RWPE1 (cell line): ENCODE measurements at regions not wholly inside any gene's neighbourhood (a gene's known extent, or its start where the extent isn't known, plus 50 kb on each side); places are given as distances from the start of the nearest gene placed in this dataset.

ENCODE experiments used
- CTCF ChIA-PET: fragments of 350-600 bp; sonication (Branson Sonifier 250); formaldehyde crosslinking; extraction: SDS; loops from one replicate; lab custom pipeline; 2021; lab: Yijun Ruan, JAX
- POLR2A ChIA-PET: fragments of 400-600 bp; formaldehyde crosslinking; extraction: SDS; loops from one replicate; lab custom pipeline; 2020; ENCODE audit warnings: antibody characterized with exemption; ENCODE audit not compliant: low non-redundant PET; lab: Yijun Ruan, JAX
- DNase-seq: peaks from one replicate; pipeline ENCODE4 v3.0.0; 2012; ENCODE audit warnings: low spot score
- H3K27ac ChIP-seq: fragments of 450-650 bp; 2 replicates; pipeline ENCODE4 v1.5.1; 2017
- TF ChIP-seq, protein P1 (sequence below): fragments of 450-650 bp; conservative IDR thresholded peaks from 2 replicates; pipeline ENCODE4 v1.5.1; 2017; ENCODE audit warnings: low read depth, mild to moderate bottlenecking

- no peak for DNase-seq
- H3K27ac ChIP-seq, result no peak overlapping the region
- ChIA-PET POLR2A (no interaction called here), CTCF (no interaction called here)
- TF ChIP-seq, protein P1, sequence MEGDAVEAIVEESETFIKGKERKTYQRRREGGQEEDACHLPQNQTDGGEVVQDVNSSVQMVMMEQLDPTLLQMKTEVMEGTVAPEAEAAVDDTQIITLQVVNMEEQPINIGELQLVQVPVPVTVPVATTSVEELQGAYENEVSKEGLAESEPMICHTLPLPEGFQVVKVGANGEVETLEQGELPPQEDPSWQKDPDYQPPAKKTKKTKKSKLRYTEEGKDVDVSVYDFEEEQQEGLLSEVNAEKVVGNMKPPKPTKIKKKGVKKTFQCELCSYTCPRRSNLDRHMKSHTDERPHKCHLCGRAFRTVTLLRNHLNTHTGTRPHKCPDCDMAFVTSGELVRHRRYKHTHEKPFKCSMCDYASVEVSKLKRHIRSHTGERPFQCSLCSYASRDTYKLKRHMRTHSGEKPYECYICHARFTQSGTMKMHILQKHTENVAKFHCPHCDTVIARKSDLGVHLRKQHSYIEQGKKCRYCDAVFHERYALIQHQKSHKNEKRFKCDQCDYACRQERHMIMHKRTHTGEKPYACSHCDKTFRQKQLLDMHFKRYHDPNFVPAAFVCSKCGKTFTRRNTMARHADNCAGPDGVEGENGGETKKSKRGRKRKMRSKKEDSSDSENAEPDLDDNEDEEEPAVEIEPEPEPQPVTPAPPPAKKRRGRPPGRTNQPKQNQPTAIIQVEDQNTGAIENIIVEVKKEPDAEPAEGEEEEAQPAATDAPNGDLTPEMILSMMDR, result no peak
These were observed 764.8 kb downstream of the RNF144A start for GRCh38 chr2:7681881-7682461.

GRCh38 chr2:7683196-7683595 is 766.0 kb downstream of the RNF144A start:
- no peak overlapping the region for H3K27ac ChIP-seq
- DNase-seq, result no peak
- ChIA-PET CTCF (no interaction called here), POLR2A (no interaction called here)
- TF ChIP-seq, protein P1, result no peak

GRCh38 chr2:7683708-7684107 is 766.5 kb downstream of the RNF144A start:
- TF ChIP-seq, protein P1, result no peak
- ChIA-PET POLR2A (no interaction called here), CTCF (no interaction called here)
- H3K27ac ChIP-seq, result no peak overlapping the region
- no peak for DNase-seq

DNA sequence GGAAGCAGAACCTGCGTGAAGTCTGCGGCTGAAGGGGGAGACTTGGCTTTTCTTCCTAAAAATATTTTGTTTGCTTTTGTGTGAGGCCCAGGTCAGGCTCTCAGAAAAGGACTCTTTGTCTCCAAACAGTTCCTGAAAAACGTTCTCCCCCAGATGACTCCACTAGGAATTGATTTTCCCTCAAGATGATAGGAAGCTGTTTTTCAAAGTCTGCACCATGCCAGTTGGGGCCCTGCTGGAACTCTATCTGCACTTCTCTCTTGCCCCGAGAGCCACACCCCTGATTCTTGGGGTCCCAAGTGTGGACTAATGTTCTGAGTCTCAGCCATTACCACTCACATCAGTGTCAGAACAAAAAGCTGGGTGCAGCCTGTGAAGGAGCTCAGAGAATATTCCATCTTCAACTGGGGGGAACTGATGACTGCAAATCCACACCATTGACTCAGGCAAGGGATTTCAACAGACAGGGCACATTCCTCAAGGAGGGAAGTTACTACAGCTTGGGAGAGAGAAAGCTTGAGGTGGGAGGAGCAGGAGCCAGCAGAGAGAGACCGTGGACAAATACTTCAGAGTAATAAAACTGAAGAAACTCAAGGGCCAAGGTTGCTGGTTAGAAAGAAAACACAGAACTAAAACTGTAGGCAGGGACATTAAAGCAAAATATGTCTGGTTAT is 768.3 kb downstream of the RNF144A start:
- no peak overlapping the region for H3K27ac ChIP-seq
- DNase-seq, result no peak
- POLR2A ChIA-PET, result no interaction called here
- CTCF ChIA-PET, result no interaction called here
- TF ChIP-seq, protein P1, result no peak

DNA sequence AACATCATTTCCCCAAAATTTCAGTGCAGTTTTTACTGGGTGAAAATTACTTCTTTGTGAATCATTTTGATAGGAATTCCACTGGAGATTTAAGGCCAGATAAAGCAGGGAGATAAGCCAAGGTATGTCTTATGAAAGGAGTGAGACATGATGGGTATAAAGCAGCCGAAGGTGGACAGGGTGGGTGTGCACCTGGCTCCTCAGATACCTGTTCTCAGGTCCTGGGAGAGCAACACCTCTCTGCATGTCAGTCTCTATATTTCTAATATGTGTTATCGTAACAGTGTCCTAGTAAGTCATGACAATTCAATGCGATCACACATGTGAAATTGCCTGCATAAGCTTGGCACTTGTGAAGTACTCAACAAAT is 768.8 kb downstream of the RNF144A start:
- CTCF ChIA-PET, result no interaction called here
- TF ChIP-seq, protein P1, result no peak
- H3K27ac ChIP-seq, result no peak overlapping the region
- POLR2A ChIA-PET, result no interaction called here
- no peak for DNase-seq

- TF ChIP-seq, protein P1, result no peak
- no peak overlapping the region for H3K27ac ChIP-seq
- ChIA-PET POLR2A (no interaction called here), CTCF (no interaction called here)
- no peak for DNase-seq
These were observed 774.9 kb downstream of the RNF144A start for GRCh38 chr2:7691961-7692656.
